ENCODE measurements at regions not wholly inside any gene's neighbourhood (a gene's known extent, or its start where the extent isn't known, plus 50 kb on each side); places are given as distances from the start of the nearest gene placed in this dataset.
"Not testable (repeated sequence)": the region's sequence is repeated elsewhere in the genome, so short reads cannot be mapped to it uniquely, and the experiment has no call there.

DNA sequence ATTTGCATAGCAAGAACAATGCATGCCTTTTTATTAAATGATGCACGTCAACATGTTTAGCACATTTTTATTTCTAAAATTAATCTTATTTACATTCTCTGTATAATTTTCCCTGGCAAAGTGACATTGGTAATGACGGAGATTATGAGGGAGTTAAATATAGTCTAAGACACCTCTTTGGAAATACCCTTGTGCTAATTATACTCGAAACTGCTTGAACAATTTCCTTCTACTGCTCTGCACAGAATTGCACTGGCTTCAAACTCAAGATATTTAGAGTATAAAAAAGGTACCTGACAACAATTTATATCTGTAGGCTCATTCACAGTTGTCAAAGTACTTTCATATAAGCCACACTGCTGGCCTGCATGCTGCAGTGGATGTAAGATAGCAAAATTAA, 602.7 kb downstream of the NXPH1 start:
- ATAC-seq (no peak), DNase-seq (no peak)
- H3K4me3 Mint-ChIP-seq, result no peak overlapping the region
- H3K36me3 Mint-ChIP-seq (ENCODE audit: low read depth), result no peaks in the 10 kb centered on the region
- H3K27ac Mint-ChIP-seq, result no peak overlapping the region
- no peaks in the 10 kb centered on the region for H3K4me1 Mint-ChIP-seq
- no peaks in the 10 kb centered on the region for H3K27me3 Mint-ChIP-seq
- H3K9me3 Mint-ChIP-seq, result no peaks in the 10 kb centered on the region

DNA sequence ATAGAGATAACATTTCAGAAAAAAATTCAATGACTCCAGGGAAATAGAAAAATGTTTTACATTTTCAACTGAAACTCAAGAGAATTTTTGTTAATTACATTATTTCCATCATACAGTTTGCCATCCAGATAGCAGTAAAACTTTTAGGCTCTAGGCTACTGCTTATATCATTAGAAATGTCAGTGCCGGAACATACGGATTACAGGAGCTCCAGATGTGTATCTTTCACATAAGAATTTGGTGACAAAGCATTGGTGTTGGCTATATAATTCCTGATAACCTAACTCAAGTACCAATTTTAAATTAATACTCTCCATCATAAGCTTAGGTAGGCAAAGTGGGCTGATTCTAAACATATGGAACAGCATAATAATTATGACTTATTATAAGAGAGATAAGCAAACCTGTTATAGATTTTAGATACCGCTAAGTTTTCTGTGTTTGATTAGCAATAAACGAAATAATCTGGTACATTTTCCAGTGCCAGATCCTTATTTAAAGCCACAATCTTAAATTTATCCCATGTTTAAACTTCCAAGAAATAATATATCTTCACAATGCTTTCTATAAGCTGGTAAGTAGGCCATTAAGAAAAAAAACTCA, 637.9 kb downstream of the NXPH1 start:
- no peaks in the 10 kb centered on the region for H3K4me1 Mint-ChIP-seq
- H3K9me3 Mint-ChIP-seq, result peaks cover 10% of the 10 kb centered on the region
- H3K27me3 Mint-ChIP-seq, result no peaks in the 10 kb centered on the region
- DNase-seq (no peak), ATAC-seq (no peak)
- H3K4me3 Mint-ChIP-seq, result no peak overlapping the region
- H3K27ac Mint-ChIP-seq, result no peak overlapping the region
- H3K36me3 Mint-ChIP-seq (ENCODE audit: low read depth), result no peaks in the 10 kb centered on the region

DNA sequence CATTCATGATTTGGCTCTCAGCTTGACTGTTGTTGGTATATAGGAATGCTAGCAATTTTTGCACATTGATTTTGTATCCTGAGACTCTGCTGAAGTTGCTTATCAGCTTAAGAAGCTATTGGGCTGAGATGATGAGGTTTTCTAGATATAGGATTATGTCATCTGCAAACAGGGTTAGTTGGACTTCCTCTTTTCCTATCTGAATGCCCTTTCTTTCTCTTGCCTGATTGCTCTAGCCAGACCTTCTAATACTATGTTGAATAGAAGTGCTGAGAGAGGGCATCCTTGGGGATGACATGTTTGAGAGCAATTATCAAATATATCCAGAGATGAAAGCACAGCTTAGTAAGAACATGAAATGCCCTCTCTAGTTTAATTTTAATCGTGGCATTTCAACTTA, 642.4 kb downstream of the NXPH1 start:
- ATAC-seq; DNase-seq; H3K4me3 Mint-ChIP-seq; H3K36me3 Mint-ChIP-seq (ENCODE audit: low read depth); H3K27me3 Mint-ChIP-seq; H3K27ac Mint-ChIP-seq; H3K4me1 Mint-ChIP-seq: not testable (repeated sequence)
- peaks cover 14% of the 10 kb centered on the region for H3K9me3 Mint-ChIP-seq

DNA sequence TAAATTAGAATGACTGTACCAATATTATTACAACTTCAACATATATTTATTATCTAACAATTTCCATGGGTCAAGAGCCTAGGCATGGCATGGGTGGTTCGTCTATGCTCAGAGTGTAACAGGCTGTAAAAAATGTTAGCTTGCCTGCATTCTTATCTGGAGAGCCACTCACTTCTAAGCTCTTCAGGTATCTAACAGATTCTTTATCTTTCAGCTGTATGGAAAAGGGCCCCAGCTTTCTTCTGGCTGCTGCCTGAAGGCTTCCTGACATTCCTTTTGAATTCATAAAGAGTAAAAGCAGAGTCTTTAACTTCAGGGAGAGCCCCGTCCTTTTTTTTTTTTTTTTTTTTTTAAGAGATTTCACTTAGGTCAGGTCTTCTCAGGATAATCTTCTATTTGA, 648.8 kb downstream of the NXPH1 start:
- Mint-ChIP-seq H3K9me3 (peaks cover 10% of the 10 kb centered on the region), H3K4me3 (no peak overlapping the region), H3K27me3 (no peaks in the 10 kb centered on the region), H3K4me1 (no peaks in the 10 kb centered on the region), H3K27ac (no peak overlapping the region), H3K36me3 (ENCODE audit: low read depth) (no peaks in the 10 kb centered on the region)
- ATAC-seq (no peak), DNase-seq (no peak)

DNA sequence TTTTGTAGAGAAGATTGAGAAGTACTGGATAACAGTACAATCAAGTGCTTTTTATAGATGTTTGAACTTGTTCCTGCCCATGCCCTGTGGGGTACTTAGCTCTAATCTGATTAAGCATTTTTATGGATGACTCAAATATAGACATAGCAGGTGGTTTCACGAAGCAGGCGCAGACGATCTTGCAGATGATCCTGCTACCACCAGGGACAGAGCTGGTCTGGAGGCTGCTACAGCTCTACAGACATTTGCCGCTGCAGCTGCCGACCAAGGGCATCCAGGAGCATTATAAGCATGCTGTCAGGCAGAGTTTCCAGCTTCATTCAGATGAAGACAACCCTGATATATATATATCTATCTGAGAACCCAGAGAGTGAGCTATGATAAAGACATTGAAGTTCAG, 650.4 kb downstream of the NXPH1 start:
- Mint-ChIP-seq H3K4me1 (no peaks in the 10 kb centered on the region), H3K4me3 (no peak overlapping the region), H3K36me3 (ENCODE audit: low read depth) (no peaks in the 10 kb centered on the region), H3K27me3 (no peaks in the 10 kb centered on the region), H3K9me3 (peaks cover 10% of the 10 kb centered on the region), H3K27ac (no peak overlapping the region)
- ATAC-seq (no peak), DNase-seq (no peak)

DNA sequence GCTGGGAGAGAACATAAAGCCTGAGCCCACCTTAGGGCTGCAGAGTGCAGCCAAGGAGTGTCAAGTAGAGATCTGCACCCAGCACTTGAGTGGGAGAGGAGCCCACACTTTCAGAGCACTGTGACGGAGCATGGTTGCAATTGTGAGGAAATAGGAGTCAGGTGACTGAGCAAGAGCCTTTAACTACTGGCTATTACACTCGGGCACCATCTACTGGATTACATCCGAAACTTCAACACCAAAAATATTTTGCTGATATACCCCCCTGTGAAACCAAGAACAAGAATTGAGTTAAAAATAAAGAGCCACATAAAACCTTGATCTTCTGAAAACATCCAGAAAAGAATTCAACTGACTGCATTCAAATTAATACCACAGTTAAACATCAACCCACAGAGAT, 657.9 kb downstream of the NXPH1 start:
- DNase-seq (no peak), ATAC-seq (no peak)
- Mint-ChIP-seq H3K4me1 (no peaks in the 10 kb centered on the region), H3K27me3 (no peaks in the 10 kb centered on the region), H3K36me3 (ENCODE audit: low read depth) (no peaks in the 10 kb centered on the region), H3K27ac (no peak overlapping the region), H3K4me3 (no peak overlapping the region), H3K9me3 (peaks cover 13% of the 10 kb centered on the region)

DNA sequence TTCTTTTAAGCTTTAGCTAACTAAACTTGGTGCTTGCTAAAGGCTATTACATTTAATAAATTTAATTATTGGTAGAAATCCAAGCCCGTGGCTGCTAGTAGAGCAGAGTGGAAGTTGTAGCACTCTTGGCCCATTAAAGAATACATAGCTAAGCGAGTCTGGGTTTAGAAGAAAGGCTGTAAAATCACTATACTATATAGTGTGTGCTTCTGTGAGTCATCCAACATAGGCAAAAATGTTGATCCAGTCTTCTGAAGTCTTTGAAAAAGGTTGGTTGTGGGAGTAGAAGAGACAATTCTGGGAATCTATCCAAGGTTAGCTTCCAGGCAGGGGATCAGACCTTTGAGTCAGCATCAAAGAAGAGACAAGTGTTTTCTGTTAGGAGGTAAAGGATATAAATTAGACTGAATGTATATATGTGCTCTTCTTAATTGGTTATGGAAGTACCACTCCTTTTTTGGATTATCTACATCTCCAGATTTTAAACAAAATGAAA, 664.2 kb downstream of the NXPH1 start:
- no peak for ATAC-seq
- H3K36me3 Mint-ChIP-seq (ENCODE audit: low read depth), result no peaks in the 10 kb centered on the region
- H3K27ac Mint-ChIP-seq, result no peak overlapping the region
- H3K9me3 Mint-ChIP-seq, result peaks cover 19% of the 10 kb centered on the region
- no peak for DNase-seq
- no peak overlapping the region for H3K4me3 Mint-ChIP-seq
- no peaks in the 10 kb centered on the region for H3K27me3 Mint-ChIP-seq
- H3K4me1 Mint-ChIP-seq, result no peaks in the 10 kb centered on the region

DNA sequence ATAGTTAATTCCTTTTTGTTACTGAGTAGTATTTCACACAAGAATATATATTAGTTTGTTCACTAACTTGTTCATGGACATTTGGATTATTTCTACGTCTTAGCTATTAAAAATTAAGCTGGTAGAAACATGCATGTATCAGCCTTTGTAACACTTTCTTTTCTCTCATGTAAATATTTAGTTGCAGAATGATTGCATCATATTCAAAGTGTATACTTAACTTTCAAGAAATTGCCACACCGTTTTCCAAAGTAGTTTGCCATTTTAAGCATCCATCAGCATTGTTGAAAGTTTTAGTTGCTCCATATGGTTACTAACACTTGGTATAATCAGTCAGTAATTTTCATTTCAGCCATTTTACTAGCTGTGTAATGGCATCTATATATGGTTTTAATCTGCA, 666.9 kb downstream of the NXPH1 start:
- no peak overlapping the region for H3K4me3 Mint-ChIP-seq
- H3K27ac Mint-ChIP-seq, result no peak overlapping the region
- ATAC-seq, result no peak

DNA sequence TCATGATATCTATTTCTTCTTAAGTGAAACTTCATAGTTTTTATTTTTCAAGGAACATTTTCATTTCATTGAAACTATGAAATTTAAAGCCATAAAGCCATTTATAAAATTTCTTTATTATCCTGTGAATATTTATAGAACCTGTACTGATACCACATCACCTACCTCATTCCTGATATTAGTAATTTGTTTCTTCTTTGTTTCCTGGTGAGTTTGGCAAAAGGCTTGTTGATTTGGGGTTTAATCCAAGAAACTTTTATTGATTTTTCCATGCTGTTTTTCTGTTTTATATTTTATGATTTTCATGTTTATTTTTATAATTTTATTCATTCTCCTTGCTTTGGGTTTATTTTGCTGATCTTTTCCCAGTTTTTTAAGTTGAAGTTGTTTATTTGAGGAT, 669.4 kb downstream of the NXPH1 start:
- H3K36me3 Mint-ChIP-seq (ENCODE audit: low read depth), result no peaks in the 10 kb centered on the region
- H3K4me1 Mint-ChIP-seq, result no peaks in the 10 kb centered on the region
- no peaks in the 10 kb centered on the region for H3K27me3 Mint-ChIP-seq
- DNase-seq (no peak), ATAC-seq (no peak)
- H3K9me3 Mint-ChIP-seq, result peaks cover 3% of the 10 kb centered on the region
- no peak overlapping the region for H3K27ac Mint-ChIP-seq
- no peak overlapping the region for H3K4me3 Mint-ChIP-seq

More for the DNA sequence above, 666.9 kb downstream of the NXPH1 start:
- no peak for DNase-seq
- peaks cover 10% of the 10 kb centered on the region for H3K9me3 Mint-ChIP-seq
- no peaks in the 10 kb centered on the region for H3K4me1 Mint-ChIP-seq
- no peaks in the 10 kb centered on the region for H3K27me3 Mint-ChIP-seq
- H3K36me3 Mint-ChIP-seq (ENCODE audit: low read depth), result no peaks in the 10 kb centered on the region

DNA sequence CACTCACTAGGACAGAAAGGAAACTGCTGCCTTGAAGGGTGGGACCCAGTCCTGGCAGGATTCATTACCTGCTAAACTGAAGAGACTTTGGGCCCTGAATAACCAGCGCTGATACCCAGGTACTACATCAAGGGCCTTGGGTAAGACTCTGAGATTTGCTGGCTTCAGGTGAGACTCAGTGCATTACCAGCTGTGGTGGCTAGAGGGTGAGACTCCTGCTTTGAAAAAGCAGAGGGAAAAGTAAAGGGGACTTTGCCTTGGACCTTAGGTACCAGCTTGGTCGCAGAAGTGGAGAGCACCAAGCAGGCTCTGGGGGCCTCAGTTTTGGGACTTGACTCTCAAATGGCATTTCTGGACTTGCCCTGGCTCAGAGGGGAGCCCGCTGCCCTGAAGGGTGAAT, 673.3 kb downstream of the NXPH1 start:
- H3K36me3 Mint-ChIP-seq (ENCODE audit: low read depth), result no peaks in the 10 kb centered on the region
- no peak overlapping the region for H3K4me3 Mint-ChIP-seq
- ATAC-seq (no peak), DNase-seq (no peak)
- H3K27ac Mint-ChIP-seq, result no peak overlapping the region
- no peaks in the 10 kb centered on the region for H3K27me3 Mint-ChIP-seq
- H3K9me3 Mint-ChIP-seq, result peaks cover 14% of the 10 kb centered on the region
- no peaks in the 10 kb centered on the region for H3K4me1 Mint-ChIP-seq

DNA sequence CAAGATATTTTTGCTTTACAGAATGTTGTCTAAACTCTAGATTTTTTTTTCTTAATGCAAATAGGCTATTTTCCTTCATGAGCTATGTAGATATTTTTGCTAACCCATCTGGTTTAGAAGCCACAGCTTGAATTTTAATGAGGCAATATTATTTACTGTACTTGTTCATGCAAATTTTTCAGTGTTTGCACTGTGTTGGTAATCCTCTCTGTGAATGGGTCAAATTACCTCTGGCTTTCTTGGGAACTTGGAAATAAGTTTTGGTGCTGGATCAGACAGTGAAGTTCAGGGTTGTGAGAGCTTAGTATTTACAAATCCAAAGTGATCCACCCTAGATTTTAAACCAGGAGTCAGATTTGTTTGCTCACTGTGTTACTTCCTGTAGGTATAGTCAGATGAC, 686.9 kb downstream of the NXPH1 start:
- Mint-ChIP-seq H3K27ac (no peak overlapping the region), H3K27me3 (no peaks in the 10 kb centered on the region), H3K36me3 (ENCODE audit: low read depth) (no peaks in the 10 kb centered on the region), H3K9me3 (peaks cover 13% of the 10 kb centered on the region), H3K4me1 (no peaks in the 10 kb centered on the region), H3K4me3 (no peak overlapping the region)
- ATAC-seq, result no peak
- no peak for DNase-seq

DNA sequence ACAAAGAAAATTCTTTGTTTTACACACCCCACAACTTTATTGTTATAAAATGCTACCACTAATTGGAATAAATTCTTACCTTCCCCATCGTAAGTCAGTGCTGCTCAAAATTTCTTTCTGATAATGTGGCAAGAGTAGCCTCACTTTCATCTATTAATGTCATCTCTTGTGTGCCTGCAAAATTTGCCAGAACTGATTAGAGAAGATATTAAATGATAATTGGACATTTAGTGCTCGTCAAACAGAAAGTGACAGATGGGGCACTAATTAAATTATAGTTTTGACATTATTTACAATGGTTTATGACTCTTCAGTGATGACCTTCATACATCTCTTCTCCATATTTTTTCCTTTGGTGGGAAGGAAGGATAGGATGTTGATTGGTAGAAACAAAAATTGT, 690.9 kb downstream of the NXPH1 start:
- H3K27me3 Mint-ChIP-seq, result no peaks in the 10 kb centered on the region
- no peak overlapping the region for H3K4me3 Mint-ChIP-seq
- DNase-seq (no peak), ATAC-seq (no peak)
- no peak overlapping the region for H3K27ac Mint-ChIP-seq
- no peaks in the 10 kb centered on the region for H3K36me3 Mint-ChIP-seq (ENCODE audit: low read depth)
- H3K4me1 Mint-ChIP-seq, result no peaks in the 10 kb centered on the region
- peaks cover 8% of the 10 kb centered on the region for H3K9me3 Mint-ChIP-seq

DNA sequence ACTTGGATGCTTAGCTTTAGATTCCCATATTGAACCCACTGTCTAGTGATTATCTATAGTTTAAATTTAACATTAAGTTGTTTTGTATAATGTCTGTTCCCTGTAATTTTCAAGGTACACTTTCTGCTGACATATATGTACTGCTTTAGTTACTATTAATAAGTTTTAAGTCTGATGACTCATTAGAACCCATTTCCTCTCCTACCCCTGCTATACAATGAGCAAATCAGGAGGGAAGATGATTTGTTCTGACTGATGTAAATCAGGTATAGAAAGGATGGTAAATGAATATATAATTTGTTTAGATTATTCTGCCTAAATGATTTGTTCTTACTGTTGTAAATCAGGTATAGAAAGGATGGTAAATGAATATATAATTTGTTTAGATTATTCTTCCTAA, 691.8 kb downstream of the NXPH1 start:
- no peak for ATAC-seq
- no peak for DNase-seq
- no peak overlapping the region for H3K4me3 Mint-ChIP-seq
- no peaks in the 10 kb centered on the region for H3K27me3 Mint-ChIP-seq
- peaks cover 8% of the 10 kb centered on the region for H3K9me3 Mint-ChIP-seq
- H3K27ac Mint-ChIP-seq, result no peak overlapping the region
- H3K36me3 Mint-ChIP-seq (ENCODE audit: low read depth), result no peaks in the 10 kb centered on the region
- H3K4me1 Mint-ChIP-seq, result no peaks in the 10 kb centered on the region

DNA sequence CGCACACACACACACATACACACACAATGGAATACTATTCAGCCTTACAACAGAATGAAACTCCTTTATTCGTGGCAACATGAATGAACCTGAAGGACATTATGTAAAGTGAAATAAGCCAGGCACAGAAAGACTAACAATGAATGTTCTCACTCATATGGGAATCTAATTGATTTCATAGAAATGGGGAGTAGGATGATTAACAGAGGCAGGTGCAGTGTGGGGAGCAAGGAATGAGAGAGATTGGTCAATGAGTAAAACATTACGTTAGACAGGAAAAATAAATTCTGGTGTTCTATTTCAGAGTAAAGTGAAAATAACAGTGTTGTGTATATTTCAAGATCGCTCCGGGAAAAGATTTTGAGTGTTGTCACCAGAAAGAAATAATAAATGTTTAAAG, 694.5 kb downstream of the NXPH1 start:
- no peak overlapping the region for H3K4me3 Mint-ChIP-seq
- peaks cover 12% of the 10 kb centered on the region for H3K9me3 Mint-ChIP-seq
- H3K27me3 Mint-ChIP-seq, result no peaks in the 10 kb centered on the region
- no peak overlapping the region for H3K27ac Mint-ChIP-seq
- no peaks in the 10 kb centered on the region for H3K36me3 Mint-ChIP-seq (ENCODE audit: low read depth)
- no peaks in the 10 kb centered on the region for H3K4me1 Mint-ChIP-seq
- DNase-seq (no peak), ATAC-seq (no peak)

DNA sequence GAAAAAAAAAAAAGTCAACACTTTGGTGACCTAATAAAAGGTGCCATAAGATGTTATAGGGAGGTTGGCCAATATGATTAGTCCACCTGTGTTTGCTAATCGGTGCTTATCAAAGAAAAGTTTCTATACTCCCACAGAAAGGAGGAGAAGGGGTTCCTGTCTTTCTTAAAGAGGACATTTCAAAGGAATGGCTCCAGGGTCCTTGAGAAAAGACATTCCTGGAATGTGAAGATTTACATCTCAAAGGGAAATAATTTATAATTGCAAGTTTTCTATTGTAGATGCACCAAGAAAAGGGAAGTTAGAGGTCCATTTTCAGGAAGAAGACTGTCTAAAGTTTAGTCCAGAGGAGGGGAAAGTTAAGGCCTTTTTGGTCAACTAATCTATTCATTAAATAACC, 715.3 kb downstream of the NXPH1 start:
- ATAC-seq (no peak), DNase-seq (no peak)
- Mint-ChIP-seq H3K27ac (no peak overlapping the region), H3K36me3 (ENCODE audit: low read depth) (no peaks in the 10 kb centered on the region), H3K9me3 (peaks cover 6% of the 10 kb centered on the region), H3K4me1 (no peaks in the 10 kb centered on the region), H3K4me3 (no peak overlapping the region), H3K27me3 (no peaks in the 10 kb centered on the region)

DNA sequence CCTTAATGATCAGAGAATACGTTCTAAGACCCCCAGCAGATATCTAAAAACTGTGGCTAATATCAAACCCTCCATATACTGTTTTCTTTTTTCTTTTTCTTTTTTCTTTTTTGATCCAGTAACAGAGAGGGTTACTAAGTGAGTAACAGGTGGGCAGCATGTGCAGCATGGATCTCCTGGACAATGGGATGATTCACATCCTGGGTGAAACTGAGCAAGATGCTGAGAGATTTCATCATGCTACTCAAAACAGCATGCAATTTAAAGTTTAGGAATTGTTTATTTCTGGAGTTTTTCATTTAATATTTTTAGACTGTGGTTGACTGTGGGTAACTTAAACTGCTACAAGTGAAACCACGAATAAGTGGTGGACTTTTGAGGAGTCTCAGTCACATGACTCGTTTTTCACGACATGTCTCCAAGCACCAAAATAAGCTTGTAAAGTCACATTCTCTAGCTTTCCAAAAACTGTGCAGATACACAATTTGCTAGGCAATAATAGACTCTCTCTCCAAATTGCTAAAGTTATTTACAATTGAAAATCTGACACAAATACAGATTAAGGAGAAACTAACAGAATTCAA, 716.2 kb downstream of the NXPH1 start:
- no peaks in the 10 kb centered on the region for H3K36me3 Mint-ChIP-seq (ENCODE audit: low read depth)
- no peak overlapping the region for H3K27ac Mint-ChIP-seq
- H3K9me3 Mint-ChIP-seq, result peaks cover 2% of the 10 kb centered on the region
- no peak for ATAC-seq
- no peaks in the 10 kb centered on the region for H3K4me1 Mint-ChIP-seq
- H3K27me3 Mint-ChIP-seq, result no peaks in the 10 kb centered on the region
- DNase-seq, result no peak
- H3K4me3 Mint-ChIP-seq, result no peak overlapping the region
